ENCODE measurements at regions not wholly inside any gene's neighbourhood (a gene's known extent, or its start where the extent isn't known, plus 50 kb on each side); places are given as distances from the start of the nearest gene placed in this dataset.

DNA sequence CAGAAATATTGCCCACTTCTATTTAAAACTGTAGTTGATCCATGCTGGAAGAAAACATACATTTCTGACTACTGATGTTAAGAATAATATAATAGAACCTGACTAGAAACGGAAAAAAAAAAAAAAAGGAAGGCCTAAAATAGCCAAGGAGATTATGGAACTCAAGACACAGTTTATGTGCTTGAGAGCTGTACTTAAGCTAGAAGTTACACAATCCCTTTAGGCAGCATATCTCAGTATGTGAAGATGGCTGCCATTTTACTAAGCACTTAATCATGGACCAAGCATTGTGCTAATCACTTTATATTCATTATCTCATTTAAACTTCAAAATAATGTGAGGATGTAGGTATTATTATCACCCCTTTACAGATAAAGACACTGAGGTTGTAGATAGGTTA, 73.0 kb upstream of the NR4A3 start:
- TF ChIP-seq, protein P1, sequence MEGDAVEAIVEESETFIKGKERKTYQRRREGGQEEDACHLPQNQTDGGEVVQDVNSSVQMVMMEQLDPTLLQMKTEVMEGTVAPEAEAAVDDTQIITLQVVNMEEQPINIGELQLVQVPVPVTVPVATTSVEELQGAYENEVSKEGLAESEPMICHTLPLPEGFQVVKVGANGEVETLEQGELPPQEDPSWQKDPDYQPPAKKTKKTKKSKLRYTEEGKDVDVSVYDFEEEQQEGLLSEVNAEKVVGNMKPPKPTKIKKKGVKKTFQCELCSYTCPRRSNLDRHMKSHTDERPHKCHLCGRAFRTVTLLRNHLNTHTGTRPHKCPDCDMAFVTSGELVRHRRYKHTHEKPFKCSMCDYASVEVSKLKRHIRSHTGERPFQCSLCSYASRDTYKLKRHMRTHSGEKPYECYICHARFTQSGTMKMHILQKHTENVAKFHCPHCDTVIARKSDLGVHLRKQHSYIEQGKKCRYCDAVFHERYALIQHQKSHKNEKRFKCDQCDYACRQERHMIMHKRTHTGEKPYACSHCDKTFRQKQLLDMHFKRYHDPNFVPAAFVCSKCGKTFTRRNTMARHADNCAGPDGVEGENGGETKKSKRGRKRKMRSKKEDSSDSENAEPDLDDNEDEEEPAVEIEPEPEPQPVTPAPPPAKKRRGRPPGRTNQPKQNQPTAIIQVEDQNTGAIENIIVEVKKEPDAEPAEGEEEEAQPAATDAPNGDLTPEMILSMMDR (conservative IDR thresholded peaks at IDR 0.05; ENCODE audit: low read length): no peak
- no peak for TF ChIP-seq EZH2phosphoT487 (IDR thresholded peaks at IDR 0.05; ENCODE audit: borderline replicate concordance, low read depth, low read length)
